ENCODE measurements at regions not wholly inside any gene's neighbourhood (a gene's known extent, or its start where the extent isn't known, plus 50 kb on each side); places are given as distances from the start of the nearest gene placed in this dataset.

- TF ChIP-seq POLR2A (IDR thresholded peaks at IDR 0.05): no peak
- no peak for TF ChIP-seq CTCF (IDR thresholded peaks at IDR 0.05)
These were observed 689.5 kb downstream of the VRK1 start for GRCh38 chr14:97486601-97487120.
